Ishikawa (cell line): ENCODE measurements at regions not wholly inside any gene's neighbourhood (a gene's known extent, or its start where the extent isn't known, plus 50 kb on each side); places are given as distances from the start of the nearest gene placed in this dataset.

ENCODE experiments used
- CEBPB ChIP-seq: IDR thresholded peaks from 2 replicates; pipeline ENCODE4 v1.6.1; 2012
- EGR1 ChIP-seq: IDR thresholded peaks from 2 replicates; pipeline ENCODE4 v1.6.1; 2012
- EP300 ChIP-seq: IDR thresholded peaks from 2 replicates; pipeline ENCODE4 v1.6.1; 2012; ENCODE audit warnings: borderline replicate concordance
- FOXM1 ChIP-seq: IDR thresholded peaks from 2 replicates; pipeline ENCODE4 v1.6.1; 2012; ENCODE audit warnings: low read depth, borderline replicate concordance
- NFIC ChIP-seq: IDR thresholded peaks from 2 replicates; pipeline ENCODE4 v1.6.1; 2012
- RAD21 ChIP-seq: IDR thresholded peaks from 2 replicates; pipeline ENCODE4 v1.6.1; 2012; ENCODE audit warnings: low read depth
- TAF1 ChIP-seq: IDR thresholded peaks from 2 replicates; pipeline ENCODE4 v1.6.1; 2012; ENCODE audit warnings: low read depth, mild to moderate bottlenecking
- TCF12 ChIP-seq: IDR thresholded peaks from 2 replicates; pipeline ENCODE4 v1.6.1; 2012; ENCODE audit warnings: low read depth
- TEAD4 ChIP-seq: IDR thresholded peaks from 2 replicates; pipeline ENCODE4 v1.6.1; 2012
- TF ChIP-seq, protein P1 (sequence below): IDR thresholded peaks from 2 replicates; pipeline ENCODE4 v1.6.1; 2012; ENCODE audit warnings: low read depth, mild to moderate bottlenecking
- TF ChIP-seq, protein P2 (sequence below): IDR thresholded peaks from 2 replicates; pipeline ENCODE4 v1.6.1; 2012

DNA sequence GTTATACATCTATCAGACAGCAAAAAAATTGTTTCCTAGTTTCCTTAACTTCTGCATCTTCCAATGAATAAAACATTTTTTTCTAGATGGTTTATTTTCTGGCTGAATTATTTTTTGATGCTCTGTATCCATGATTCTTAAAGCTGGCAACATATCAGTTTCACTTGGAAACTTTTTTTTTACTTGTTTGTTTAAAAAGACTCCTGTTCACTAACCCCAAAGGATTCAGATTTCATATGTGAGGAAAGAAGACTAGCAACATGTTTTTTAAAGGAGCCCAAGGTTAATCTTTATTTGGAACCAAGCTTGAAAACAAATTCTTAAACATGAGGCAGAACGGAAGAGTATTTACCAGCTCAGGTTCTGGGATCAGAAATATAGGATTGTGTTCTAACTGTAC is 632.3 kb downstream of the SLITRK6 start:
- TF ChIP-seq EP300 = no peak
- TF ChIP-seq TCF12 = no peak
- TF ChIP-seq, protein P1, sequence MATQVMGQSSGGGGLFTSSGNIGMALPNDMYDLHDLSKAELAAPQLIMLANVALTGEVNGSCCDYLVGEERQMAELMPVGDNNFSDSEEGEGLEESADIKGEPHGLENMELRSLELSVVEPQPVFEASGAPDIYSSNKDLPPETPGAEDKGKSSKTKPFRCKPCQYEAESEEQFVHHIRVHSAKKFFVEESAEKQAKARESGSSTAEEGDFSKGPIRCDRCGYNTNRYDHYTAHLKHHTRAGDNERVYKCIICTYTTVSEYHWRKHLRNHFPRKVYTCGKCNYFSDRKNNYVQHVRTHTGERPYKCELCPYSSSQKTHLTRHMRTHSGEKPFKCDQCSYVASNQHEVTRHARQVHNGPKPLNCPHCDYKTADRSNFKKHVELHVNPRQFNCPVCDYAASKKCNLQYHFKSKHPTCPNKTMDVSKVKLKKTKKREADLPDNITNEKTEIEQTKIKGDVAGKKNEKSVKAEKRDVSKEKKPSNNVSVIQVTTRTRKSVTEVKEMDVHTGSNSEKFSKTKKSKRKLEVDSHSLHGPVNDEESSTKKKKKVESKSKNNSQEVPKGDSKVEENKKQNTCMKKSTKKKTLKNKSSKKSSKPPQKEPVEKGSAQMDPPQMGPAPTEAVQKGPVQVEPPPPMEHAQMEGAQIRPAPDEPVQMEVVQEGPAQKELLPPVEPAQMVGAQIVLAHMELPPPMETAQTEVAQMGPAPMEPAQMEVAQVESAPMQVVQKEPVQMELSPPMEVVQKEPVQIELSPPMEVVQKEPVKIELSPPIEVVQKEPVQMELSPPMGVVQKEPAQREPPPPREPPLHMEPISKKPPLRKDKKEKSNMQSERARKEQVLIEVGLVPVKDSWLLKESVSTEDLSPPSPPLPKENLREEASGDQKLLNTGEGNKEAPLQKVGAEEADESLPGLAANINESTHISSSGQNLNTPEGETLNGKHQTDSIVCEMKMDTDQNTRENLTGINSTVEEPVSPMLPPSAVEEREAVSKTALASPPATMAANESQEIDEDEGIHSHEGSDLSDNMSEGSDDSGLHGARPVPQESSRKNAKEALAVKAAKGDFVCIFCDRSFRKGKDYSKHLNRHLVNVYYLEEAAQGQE = no peak
- TF ChIP-seq TEAD4 = no peak
- no peak for TF ChIP-seq FOXM1
- TF ChIP-seq TAF1 = no peak
- no peak for TF ChIP-seq EGR1
- TF ChIP-seq RAD21 = no peak
- no peak for TF ChIP-seq NFIC
- TF ChIP-seq, protein P2, sequence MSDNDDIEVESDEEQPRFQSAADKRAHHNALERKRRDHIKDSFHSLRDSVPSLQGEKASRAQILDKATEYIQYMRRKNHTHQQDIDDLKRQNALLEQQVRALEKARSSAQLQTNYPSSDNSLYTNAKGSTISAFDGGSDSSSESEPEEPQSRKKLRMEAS = no peak
- TF ChIP-seq CEBPB = no peak
